Gastroesophageal sphincter (tissue), 3 donors: ENCODE measurements at regions not wholly inside any gene's neighbourhood (a gene's known extent, or its start where the extent isn't known, plus 50 kb on each side); places are given as distances from the start of the nearest gene placed in this dataset.

Experiments used
- EP300 ChIP-seq: sonication (generic); formaldehyde crosslinking; IDR thresholded peaks from one replicate; pipeline ENCODE4 v1.6.1; 2017; ENCODE audit warnings: antibody characterized with exemption, mild to moderate bottlenecking
- POLR2A ChIP-seq, 2 donors: fragments of 450-650 bp; IDR thresholded peaks; one replicate each; pipeline ENCODE4 v1.6.1; 2017; ENCODE audit warnings: antibody characterized with exemption in 2 of 2, mild to moderate bottlenecking in 2 of 2, moderate library complexity in 1 of 2
- TF ChIP-seq, protein P1 (sequence below), 4 experiments: fragments of 200-600 bp in 2 of 4; fragments of 450-650 bp in 2 of 4; sonication (generic) in 1 of 4; IDR thresholded peaks; one replicate each; pipeline ENCODE4 v1.5.1; 2017 to 2019; ENCODE audit warnings: antibody characterized with exemption in 4 of 4, mild to moderate bottlenecking in 2 of 4, moderate library complexity in 2 of 4

DNA sequence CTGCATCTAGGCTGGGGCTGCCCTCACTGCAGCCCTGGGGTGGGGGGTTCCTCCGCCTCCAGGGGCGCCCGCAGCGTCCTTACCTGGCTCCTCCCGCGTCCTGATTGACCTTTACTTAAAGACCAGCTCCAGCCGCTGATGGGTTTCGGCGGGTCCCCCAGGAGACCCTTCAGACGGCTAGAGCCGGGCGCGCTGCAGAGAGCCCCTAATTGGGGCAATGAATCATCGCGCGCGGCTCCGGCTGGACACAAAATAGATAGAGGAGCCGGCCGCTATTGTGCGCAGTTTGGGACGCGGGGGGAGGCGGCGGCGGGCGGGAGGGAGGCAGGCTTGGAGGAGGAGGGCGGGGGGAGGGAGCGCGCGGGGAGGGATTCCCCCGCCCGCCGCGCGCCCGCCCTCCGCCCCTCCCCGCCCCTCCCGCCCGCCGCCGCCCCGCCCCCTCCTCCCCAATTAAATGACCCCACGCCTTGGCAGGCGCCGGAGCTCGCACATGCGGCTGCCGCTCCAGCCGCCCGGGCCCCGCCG lies 56.5 kb upstream of the CIBAR2 start:
- TF ChIP-seq, protein P1, sequence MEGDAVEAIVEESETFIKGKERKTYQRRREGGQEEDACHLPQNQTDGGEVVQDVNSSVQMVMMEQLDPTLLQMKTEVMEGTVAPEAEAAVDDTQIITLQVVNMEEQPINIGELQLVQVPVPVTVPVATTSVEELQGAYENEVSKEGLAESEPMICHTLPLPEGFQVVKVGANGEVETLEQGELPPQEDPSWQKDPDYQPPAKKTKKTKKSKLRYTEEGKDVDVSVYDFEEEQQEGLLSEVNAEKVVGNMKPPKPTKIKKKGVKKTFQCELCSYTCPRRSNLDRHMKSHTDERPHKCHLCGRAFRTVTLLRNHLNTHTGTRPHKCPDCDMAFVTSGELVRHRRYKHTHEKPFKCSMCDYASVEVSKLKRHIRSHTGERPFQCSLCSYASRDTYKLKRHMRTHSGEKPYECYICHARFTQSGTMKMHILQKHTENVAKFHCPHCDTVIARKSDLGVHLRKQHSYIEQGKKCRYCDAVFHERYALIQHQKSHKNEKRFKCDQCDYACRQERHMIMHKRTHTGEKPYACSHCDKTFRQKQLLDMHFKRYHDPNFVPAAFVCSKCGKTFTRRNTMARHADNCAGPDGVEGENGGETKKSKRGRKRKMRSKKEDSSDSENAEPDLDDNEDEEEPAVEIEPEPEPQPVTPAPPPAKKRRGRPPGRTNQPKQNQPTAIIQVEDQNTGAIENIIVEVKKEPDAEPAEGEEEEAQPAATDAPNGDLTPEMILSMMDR (IDR thresholded peaks at IDR 0.05): no peak
- no peak for TF ChIP-seq POLR2A (IDR thresholded peaks at IDR 0.05)
- TF ChIP-seq EP300: no peak
